HG03575 (cell line): ENCODE measurements at regions not wholly inside any gene's neighbourhood (a gene's known extent, or its start where the extent isn't known, plus 50 kb on each side); places are given as distances from the start of the nearest gene placed in this dataset.
"Not testable (repeated sequence)": the region's sequence is repeated elsewhere in the genome, so short reads cannot be mapped to it uniquely, and the experiment has no call there.

Experiments
- ATAC-seq: cut with Tn5 transposase; IDR thresholded peaks from one replicate; pipeline ENCODE4 v1.9.1; 2021; ENCODE audit not compliant: unreplicated experiment, insufficient number of reproducible peaks, low FRiP score; ENCODE audit errors: extremely low read depth

GRCh38 chr7:150146124-150146523, 177.0 kb upstream of the LRRC61 start:
- not testable (repeated sequence) for ATAC-seq

- ATAC-seq, result not testable (repeated sequence)
Measured at GRCh38 chr7:150147524-150147923, 175.6 kb upstream of the LRRC61 start.

- not testable (repeated sequence) for ATAC-seq
Measured at GRCh38 chr7:150156015-150156414, 167.1 kb upstream of the LRRC61 start.

- not testable (repeated sequence) for ATAC-seq
Measured at GRCh38 chr7:150158696-150159095, 164.5 kb upstream of the LRRC61 start.

GRCh38 chr7:150169515-150169914, 153.6 kb upstream of the LRRC61 start:
- not testable (repeated sequence) for ATAC-seq

- ATAC-seq, result not testable (repeated sequence)
Measured at GRCh38 chr7:150169943-150170490, 153.1 kb upstream of the LRRC61 start.

GRCh38 chr7:150183602-150184001, 139.6 kb upstream of the LRRC61 start:
- ATAC-seq, result not testable (repeated sequence)

- ATAC-seq, result peak; percentile 63
Measured at GRCh38 chr7:150189963-150190362, 133.2 kb upstream of the LRRC61 start.

GRCh38 chr7:150192541-150192940, 130.6 kb upstream of the LRRC61 start:
- ATAC-seq, result not testable (repeated sequence)

- ATAC-seq, result not testable (repeated sequence)
Measured at GRCh38 chr7:150193866-150194265, 129.3 kb upstream of the LRRC61 start.
